ENCODE measurements at regions not wholly inside any gene's neighbourhood (a gene's known extent, or its start where the extent isn't known, plus 50 kb on each side); places are given as distances from the start of the nearest gene placed in this dataset.

GRCh38 chr4:128606173-128606572, 203.3 kb upstream of the JADE1 start:
- Histone ChIP-seq H3K23ac (ENCODE audit: low read depth, low read length, poor library complexity) (no peak overlapping the region), H2AK5ac (ENCODE audit: low read depth, low read length) (no peak overlapping the region), H2BK12ac (ENCODE audit: low read length) (no peak overlapping the region), H3K4me2 (ENCODE audit: insufficient read depth, low read length, poor library complexity, severe bottlenecking) (no peak overlapping the region), H4K91ac (ENCODE audit: low read depth, low read length, poor library complexity) (no peak overlapping the region), H3K27ac (replicated peaks; ENCODE audit: low read length) (no peak overlapping the region), H3K18ac (ENCODE audit: low read length) (no peak overlapping the region), H3K79me1 (ENCODE audit: low read depth, low read length) (no peaks in the 10 kb centered on the region), H2BK15ac (ENCODE audit: low read length) (no peak overlapping the region), H2AFZ (ENCODE audit: low read length) (no peak overlapping the region), H2BK5ac (ENCODE audit: low read length) (no peak overlapping the region), H4K8ac (ENCODE audit: low read depth, low read length) (no peak overlapping the region), H3K9me3 (replicated peaks in 1 of 2; ENCODE audit: control insufficient read depth in 2 of 2, insufficient read depth in 1 of 2, low read depth in 1 of 2, low read length in 2 of 2) (no peaks in the 10 kb centered on the region), H3K27me3 (ENCODE audit: control insufficient read depth in 3 of 3, insufficient read depth in 3 of 3, low read depth in 1 of 3, low read length in 3 of 3) (peaks cover 0 to 5% (median 0%) of the 10 kb centered on the region in 3 experiments), H3K36me3 (replicated peaks in 1 of 2; ENCODE audit: control insufficient read depth in 2 of 2, insufficient read depth in 2 of 2, low read length in 2 of 2) (no peaks in the 10 kb centered on the region), H3K4me3 (ENCODE audit: low read length in 2 of 2) (no peak overlapping the region), H3K9ac (ENCODE audit: low read depth, low read length, poor library complexity) (no peak overlapping the region), H2BK120ac (ENCODE audit: low read depth, low read length) (no peak overlapping the region), H3K4ac (ENCODE audit: low read length) (no peak overlapping the region), H3K4me1 (ENCODE audit: control insufficient read depth in 2 of 2, insufficient read depth in 1 of 2, low read depth in 1 of 2, low read length in 2 of 2) (peaks cover 8 to 14% of the 10 kb centered on the region in 2 donors), H3K14ac (ENCODE audit: low read length) (no peak overlapping the region)
- no peak for DNase-seq (ENCODE audit: low spot score)
- WGBS, 2 donors (ENCODE audit: extremely low coverage in 2 of 2, insufficient read length in 2 of 2, insufficient replicate concordance in 1 of 2), result no CpG with 5 or more reads among the region's 1 CpG

GRCh38 chr4:128604840-128605239, 204.7 kb upstream of the JADE1 start:
- no peak overlapping the region for H2AFZ ChIP-seq (ENCODE audit: low read length)
- peaks cover 18 to 22% of the 10 kb centered on the region in 2 donors for H3K4me1 ChIP-seq (ENCODE audit: control insufficient read depth in 2 of 2, insufficient read depth in 1 of 2, low read depth in 1 of 2, low read length in 2 of 2)
- H2BK5ac ChIP-seq (ENCODE audit: low read length), result no peak overlapping the region
- no peak overlapping the region for H2AK5ac ChIP-seq (ENCODE audit: low read depth, low read length)
- no peak overlapping the region for H3K23ac ChIP-seq (ENCODE audit: low read depth, low read length, poor library complexity)
- no CpG with 5 or more reads among the region's 2 CpGs for WGBS, 2 donors (ENCODE audit: extremely low coverage in 2 of 2, insufficient read length in 2 of 2, insufficient replicate concordance in 1 of 2)
- H3K4ac ChIP-seq (ENCODE audit: low read length), result no peak overlapping the region
- no peaks in the 10 kb centered on the region for H3K79me1 ChIP-seq (ENCODE audit: low read depth, low read length)
- no peak overlapping the region for H3K9ac ChIP-seq (ENCODE audit: low read depth, low read length, poor library complexity)
- no peaks in the 10 kb centered on the region for H3K9me3 ChIP-seq (replicated peaks in 1 of 2; ENCODE audit: control insufficient read depth in 2 of 2, insufficient read depth in 1 of 2, low read depth in 1 of 2, low read length in 2 of 2)
- no peak overlapping the region for H3K14ac ChIP-seq (ENCODE audit: low read length)
- H2BK15ac ChIP-seq (ENCODE audit: low read length), result no peak overlapping the region
- H3K4me2 ChIP-seq (ENCODE audit: insufficient read depth, low read length, poor library complexity, severe bottlenecking), result no peak overlapping the region
- no peak overlapping the region for H4K8ac ChIP-seq (ENCODE audit: low read depth, low read length)
- H4K91ac ChIP-seq (ENCODE audit: low read depth, low read length, poor library complexity), result no peak overlapping the region
- H3K18ac ChIP-seq (ENCODE audit: low read length), result no peak overlapping the region
- no peak overlapping the region for H2BK12ac ChIP-seq (ENCODE audit: low read length)
- H3K27me3 ChIP-seq (ENCODE audit: control insufficient read depth in 3 of 3, insufficient read depth in 3 of 3, low read depth in 1 of 3, low read length in 3 of 3), result peaks cover 0 to 5% (median 0%) of the 10 kb centered on the region in 3 experiments
- DNase-seq (ENCODE audit: low spot score), result no peak
- H3K4me3 ChIP-seq (ENCODE audit: low read length in 2 of 2), result no peak overlapping the region
- H3K27ac ChIP-seq (replicated peaks; ENCODE audit: low read length), result no peak overlapping the region
- no peaks in the 10 kb centered on the region for H3K36me3 ChIP-seq (replicated peaks in 1 of 2; ENCODE audit: control insufficient read depth in 2 of 2, insufficient read depth in 2 of 2, low read length in 2 of 2)
- no peak overlapping the region for H2BK120ac ChIP-seq (ENCODE audit: low read depth, low read length)

DNA sequence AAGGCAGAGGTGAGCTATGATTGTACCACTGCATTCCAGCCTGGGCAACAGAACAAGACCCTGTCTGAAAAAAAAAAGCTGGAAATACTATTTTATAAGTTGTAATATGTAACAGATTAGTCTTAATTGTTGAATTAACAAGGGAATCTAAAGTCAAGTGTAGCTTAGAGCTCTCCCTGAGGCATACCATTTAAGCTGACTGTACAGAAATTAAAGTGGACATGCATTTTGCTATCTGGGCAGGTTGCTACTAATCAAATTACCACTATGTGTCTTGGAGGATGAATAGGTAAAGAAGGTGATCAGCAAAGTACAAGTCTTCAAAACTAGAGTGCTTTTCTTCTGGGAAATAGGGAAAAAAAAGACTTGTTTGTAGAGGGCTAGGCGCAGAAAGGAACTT, 205.3 kb upstream of the JADE1 start:
- H3K9me3 ChIP-seq (replicated peaks in 1 of 2; ENCODE audit: control insufficient read depth in 2 of 2, insufficient read depth in 1 of 2, low read depth in 1 of 2, low read length in 2 of 2), result no peaks in the 10 kb centered on the region
- no peak overlapping the region for H2BK120ac ChIP-seq (ENCODE audit: low read depth, low read length)
- peak overlapping the region; percentile 66 for H2BK12ac ChIP-seq (ENCODE audit: low read length)
- peaks cover 18 to 22% of the 10 kb centered on the region in 2 donors for H3K4me1 ChIP-seq (ENCODE audit: control insufficient read depth in 2 of 2, insufficient read depth in 1 of 2, low read depth in 1 of 2, low read length in 2 of 2)
- H3K18ac ChIP-seq (ENCODE audit: low read length), result no peak overlapping the region
- no peak for DNase-seq (ENCODE audit: low spot score)
- H3K14ac ChIP-seq (ENCODE audit: low read length), result no peak overlapping the region
- H2BK15ac ChIP-seq (ENCODE audit: low read length), result no peak overlapping the region
- H3K79me1 ChIP-seq (ENCODE audit: low read depth, low read length), result no peaks in the 10 kb centered on the region
- no peak overlapping the region for H2AK5ac ChIP-seq (ENCODE audit: low read depth, low read length)
- no peak overlapping the region for H3K9ac ChIP-seq (ENCODE audit: low read depth, low read length, poor library complexity)
- H2BK5ac ChIP-seq (ENCODE audit: low read length), result no peak overlapping the region
- H3K23ac ChIP-seq (ENCODE audit: low read depth, low read length, poor library complexity), result no peak overlapping the region
- no peak overlapping the region for H2AFZ ChIP-seq (ENCODE audit: low read length)
- H3K36me3 ChIP-seq (replicated peaks in 1 of 2; ENCODE audit: control insufficient read depth in 2 of 2, insufficient read depth in 2 of 2, low read length in 2 of 2), result no peaks in the 10 kb centered on the region
- WGBS, 2 donors (ENCODE audit: extremely low coverage in 2 of 2, insufficient read length in 2 of 2, insufficient replicate concordance in 1 of 2), result no CpG with 5 or more reads among the region's 1 CpG
- no peak overlapping the region for H4K8ac ChIP-seq (ENCODE audit: low read depth, low read length)
- H3K27ac ChIP-seq (replicated peaks; ENCODE audit: low read length), result no peak overlapping the region
- H4K91ac ChIP-seq (ENCODE audit: low read depth, low read length, poor library complexity), result no peak overlapping the region
- no peak overlapping the region for H3K4ac ChIP-seq (ENCODE audit: low read length)
- peaks cover 0 to 5% (median 0%) of the 10 kb centered on the region in 3 experiments for H3K27me3 ChIP-seq (ENCODE audit: control insufficient read depth in 3 of 3, insufficient read depth in 3 of 3, low read depth in 1 of 3, low read length in 3 of 3)
- H3K4me3 ChIP-seq (ENCODE audit: low read length in 2 of 2), result no peak overlapping the region
- H3K4me2 ChIP-seq (ENCODE audit: insufficient read depth, low read length, poor library complexity, severe bottlenecking), result no peak overlapping the region

- Histone ChIP-seq H3K9me3 (replicated peaks in 1 of 2; ENCODE audit: control insufficient read depth in 2 of 2, insufficient read depth in 1 of 2, low read depth in 1 of 2, low read length in 2 of 2) (no peaks in the 10 kb centered on the region), H3K36me3 (replicated peaks in 1 of 2; ENCODE audit: control insufficient read depth in 2 of 2, insufficient read depth in 2 of 2, low read length in 2 of 2) (no peaks in the 10 kb centered on the region), H3K4me2 (ENCODE audit: insufficient read depth, low read length, poor library complexity, severe bottlenecking) (no peak overlapping the region), H3K4ac (ENCODE audit: low read length) (no peak overlapping the region), H4K91ac (ENCODE audit: low read depth, low read length, poor library complexity) (no peak overlapping the region), H3K9ac (ENCODE audit: low read depth, low read length, poor library complexity) (no peak overlapping the region), H2BK15ac (ENCODE audit: low read length) (no peak overlapping the region), H3K23ac (ENCODE audit: low read depth, low read length, poor library complexity) (no peak overlapping the region), H4K8ac (ENCODE audit: low read depth, low read length) (no peak overlapping the region), H3K18ac (ENCODE audit: low read length) (no peak overlapping the region), H3K4me3 (ENCODE audit: low read length in 2 of 2) (no peak overlapping the region), H2BK12ac (ENCODE audit: low read length) (no peak overlapping the region), H2AK5ac (ENCODE audit: low read depth, low read length) (no peak overlapping the region), H3K4me1 (ENCODE audit: control insufficient read depth in 2 of 2, insufficient read depth in 1 of 2, low read depth in 1 of 2, low read length in 2 of 2) (peaks cover 18 to 22% of the 10 kb centered on the region in 2 donors), H2BK120ac (ENCODE audit: low read depth, low read length) (no peak overlapping the region), H3K27me3 (ENCODE audit: control insufficient read depth in 3 of 3, insufficient read depth in 3 of 3, low read depth in 1 of 3, low read length in 3 of 3) (no peaks in the 10 kb centered on the region), H3K14ac (ENCODE audit: low read length) (no peak overlapping the region), H2AFZ (ENCODE audit: low read length) (no peak overlapping the region), H3K27ac (replicated peaks; ENCODE audit: low read length) (no peak overlapping the region), H3K79me1 (ENCODE audit: low read depth, low read length) (no peaks in the 10 kb centered on the region), H2BK5ac (ENCODE audit: low read length) (no peak overlapping the region)
- no peak for DNase-seq (ENCODE audit: low spot score)
- no CpG with 5 or more reads among the region's 2 CpGs for WGBS, 2 donors (ENCODE audit: extremely low coverage in 2 of 2, insufficient read length in 2 of 2, insufficient replicate concordance in 1 of 2)
Measured at GRCh38 chr4:128603081-128603480, 206.4 kb upstream of the JADE1 start.

All from neuronal stem cell (in vitro differentiated cells).